Mesenchymal stem cell (in vitro differentiated cells and primary cell): ENCODE measurements at regions not wholly inside any gene's neighbourhood (a gene's known extent, or its start where the extent isn't known, plus 50 kb on each side); places are given as distances from the start of the nearest gene placed in this dataset.

Source experiments
- DNase-seq: peaks from one replicate; pipeline ENCODE4 v3.0.0-alpha.2; 2013
- H2AFZ ChIP-seq: one replicate; pipeline ENCODE4 v1.6.1; 2013; ENCODE audit warnings: low read depth, mild to moderate bottlenecking, control low read depth, inconsistent platforms, low read length, moderate library complexity
- H2AK5ac ChIP-seq: 2 replicates; pipeline ENCODE4 v1.6.1; 2013; ENCODE audit warnings: low read length, moderate library complexity, mild to moderate bottlenecking, inconsistent platforms; ENCODE audit not compliant: severe bottlenecking
- H2BK120ac ChIP-seq: one replicate; pipeline ENCODE4 v1.6.1; 2013; ENCODE audit warnings: low read depth, mild to moderate bottlenecking, inconsistent platforms, low read length, moderate library complexity
- H2BK12ac ChIP-seq, 2 experiments: one replicate each; pipeline ENCODE4 v1.6.1; 2013; ENCODE audit warnings: inconsistent platforms in 2 of 2, low read length in 2 of 2, mild to moderate bottlenecking in 2 of 2, moderate library complexity in 2 of 2, control low read depth in 1 of 2
- H2BK15ac ChIP-seq: one replicate; pipeline ENCODE4 v1.6.1; 2013; ENCODE audit warnings: mild to moderate bottlenecking, low read depth, inconsistent platforms; ENCODE audit not compliant: poor library complexity, severe bottlenecking
- H2BK5ac ChIP-seq: 2 replicates; pipeline ENCODE4 v1.6.1; 2013; ENCODE audit warnings: low read depth, mild to moderate bottlenecking, low read length, control low read depth, inconsistent platforms; ENCODE audit not compliant: poor library complexity, severe bottlenecking
- H3K14ac ChIP-seq, 2 experiments: one replicate each; pipeline ENCODE4 v1.6.1; 2013; ENCODE audit warnings: inconsistent platforms in 2 of 2, low read length in 2 of 2, control low read depth in 1 of 2, mild to moderate bottlenecking in 1 of 2, moderate library complexity in 1 of 2
- H3K18ac ChIP-seq, 2 experiments: one replicate each; pipeline ENCODE4 v1.6.1; 2013; ENCODE audit warnings: inconsistent platforms in 2 of 2, low read length in 2 of 2, control low read depth in 1 of 2, low read depth in 1 of 2, mild to moderate bottlenecking in 1 of 2
- H3K23ac ChIP-seq, 2 experiments: one replicate each; pipeline ENCODE4 v1.6.1; 2013; ENCODE audit warnings: inconsistent platforms in 2 of 2, low read length in 2 of 2, mild to moderate bottlenecking in 2 of 2, moderate library complexity in 2 of 2, control low read depth in 1 of 2
- H3K27ac ChIP-seq: 2 replicates; pipeline ENCODE4 v1.5.1; 2013; ENCODE audit warnings: mild to moderate bottlenecking, moderate library complexity, low read length, control low read depth, inconsistent platforms; ENCODE audit not compliant: poor library complexity, severe bottlenecking
- H3K27me3 ChIP-seq, 2 experiments: 2 replicates each; pipeline versions ENCODE4 v1.6.1 to v1.7.0; 2013; ENCODE audit warnings: low read length in 2 of 2, mild to moderate bottlenecking in 2 of 2, moderate library complexity in 2 of 2, control low read depth in 1 of 2, inconsistent platforms in 1 of 2; ENCODE audit not compliant: control insufficient read depth in 1 of 2, insufficient read depth in 1 of 2
- H3K36me3 ChIP-seq, 2 experiments: 2 replicates each; pipeline versions ENCODE4 v1.6.1 to v1.7.0; 2013; ENCODE audit warnings: low read length in 2 of 2, control low read depth in 1 of 2, inconsistent platforms in 1 of 2, low read depth in 1 of 2, mild to moderate bottlenecking in 1 of 2; ENCODE audit not compliant: insufficient read depth in 2 of 2, control insufficient read depth in 1 of 2
- H3K4ac ChIP-seq, 2 experiments: one replicate each; pipeline ENCODE4 v1.6.1; 2013; ENCODE audit warnings: inconsistent platforms in 2 of 2, low read length in 2 of 2, mild to moderate bottlenecking in 2 of 2, moderate library complexity in 2 of 2, control low read depth in 1 of 2, low read depth in 1 of 2
- H3K4me1 ChIP-seq: 2 replicates; pipeline ENCODE4 v1.6.1; 2013; ENCODE audit warnings: low read depth, low read length, control low read depth; ENCODE audit not compliant: control insufficient read depth, insufficient read depth
- H3K4me2 ChIP-seq: 2 replicates; pipeline ENCODE4 v1.6.1; 2013; ENCODE audit warnings: low read length, mild to moderate bottlenecking, inconsistent platforms; ENCODE audit not compliant: poor library complexity, severe bottlenecking
- H3K4me3 ChIP-seq, 2 experiments: 2 replicates each; pipeline versions ENCODE4 v1.5.1 to v1.7.0; 2013; ENCODE audit warnings: low read length in 2 of 2, mild to moderate bottlenecking in 2 of 2, control low read depth in 1 of 2, low read depth in 1 of 2; ENCODE audit not compliant: insufficient read depth in 1 of 2
- H3K79me1 ChIP-seq: replicated peaks from 2 replicates; pipeline ENCODE4 v1.6.1; 2013; ENCODE audit warnings: mild to moderate bottlenecking, control low read depth, low read length, inconsistent platforms; ENCODE audit not compliant: poor library complexity, severe bottlenecking
- H3K9ac ChIP-seq: 2 replicates; pipeline ENCODE4 v1.7.0; 2013; ENCODE audit warnings: mild to moderate bottlenecking, low read length, moderate library complexity
- H3K9me3 ChIP-seq: 2 replicates; pipeline ENCODE4 v1.7.0; 2013; ENCODE audit warnings: mild to moderate bottlenecking, low read length; ENCODE audit not compliant: control insufficient read depth
- H4K8ac ChIP-seq: one replicate; pipeline ENCODE4 v1.6.1; 2013; ENCODE audit warnings: inconsistent platforms, mild to moderate bottlenecking, low read length, moderate library complexity
- H4K91ac ChIP-seq: one replicate; pipeline ENCODE4 v1.6.1; 2013; ENCODE audit warnings: mild to moderate bottlenecking, low read length, inconsistent platforms
- WGBS: methylation state at CpG from one replicate; pipeline ENCODE4 v1.1.7; 2013; ENCODE audit warnings: mixed read lengths; 5-methylcytosine and 5-hydroxymethylcytosine counted together

- Histone ChIP-seq H3K4me2 (no peak overlapping the region), H2BK5ac (no peak overlapping the region), H3K79me1 (peaks cover 6% of the 10 kb centered on the region), H3K14ac (no peak overlapping the region), H2BK15ac (no peak overlapping the region), H3K4me1 (no peaks in the 10 kb centered on the region), H2BK12ac (no peak overlapping the region), H2AFZ (no peak overlapping the region), H3K9ac (no peak overlapping the region), H3K23ac (no peak overlapping the region), H2AK5ac (no peak overlapping the region), H4K8ac (no peak overlapping the region), H3K27ac (no peak overlapping the region), H3K18ac (no peak overlapping the region), H3K36me3 (no peaks in the 10 kb centered on the region), H3K4ac (no peak overlapping the region), H3K9me3 (no peaks in the 10 kb centered on the region), H3K4me3 (no peak overlapping the region), H3K27me3 (no peaks in the 10 kb centered on the region), H4K91ac (no peak overlapping the region), H2BK120ac (no peak overlapping the region)
- DNase-seq, result no peak
- 89% methylated on average over 1 of the region's 2 CpGs for whole genome bisulfite sequencing
These were observed 131.3 kb downstream of the ALOX5 start for GRCh38 chr10:45505311-45505710.

GRCh38 chr10:45502458-45502857 lies 128.4 kb downstream of the ALOX5 start:
- Histone ChIP-seq H3K9me3 (no peaks in the 10 kb centered on the region), H3K36me3 (no peaks in the 10 kb centered on the region), H4K8ac (no peak overlapping the region), H2BK12ac (no peak overlapping the region), H3K27ac (no peak overlapping the region), H3K14ac (no peak overlapping the region), H2BK5ac (no peak overlapping the region), H3K79me1 (peaks cover 6% of the 10 kb centered on the region), H4K91ac (no peak overlapping the region), H2AFZ (no peak overlapping the region), H3K18ac (no peak overlapping the region), H3K27me3 (no peaks in the 10 kb centered on the region), H2BK15ac (no peak overlapping the region), H3K4me1 (no peaks in the 10 kb centered on the region), H3K9ac (no peak overlapping the region), H3K4ac (no peak overlapping the region), H3K4me2 (no peak overlapping the region), H3K4me3 (no peak overlapping the region), H2AK5ac (no peak overlapping the region), H2BK120ac (no peak overlapping the region), H3K23ac (no peak overlapping the region)
- no peak for DNase-seq

GRCh38 chr10:45501791-45502190 lies 127.8 kb downstream of the ALOX5 start:
- no peaks in the 10 kb centered on the region for H3K27me3 ChIP-seq
- H3K4ac ChIP-seq, result no peak overlapping the region
- H3K4me1 ChIP-seq, result no peaks in the 10 kb centered on the region
- no peaks in the 10 kb centered on the region for H3K36me3 ChIP-seq
- no peak overlapping the region for H3K9ac ChIP-seq
- H2BK15ac ChIP-seq, result no peak overlapping the region
- H4K91ac ChIP-seq, result no peak overlapping the region
- no peak overlapping the region for H3K23ac ChIP-seq
- H2AFZ ChIP-seq, result no peak overlapping the region
- H3K27ac ChIP-seq, result no peak overlapping the region
- no peak overlapping the region for H3K4me3 ChIP-seq
- no peak overlapping the region for H2BK120ac ChIP-seq
- H2BK5ac ChIP-seq, result no peak overlapping the region
- H3K18ac ChIP-seq, result no peak overlapping the region
- H4K8ac ChIP-seq, result no peak overlapping the region
- H2AK5ac ChIP-seq, result no peak overlapping the region
- H3K14ac ChIP-seq, result no peak overlapping the region
- peaks cover 6% of the 10 kb centered on the region for H3K79me1 ChIP-seq
- peaks cover 3% of the 10 kb centered on the region for H3K9me3 ChIP-seq
- H3K4me2 ChIP-seq, result no peak overlapping the region
- DNase-seq, result no peak
- H2BK12ac ChIP-seq, result no peak overlapping the region

GRCh38 chr10:45500798-45501197 lies 126.8 kb downstream of the ALOX5 start:
- WGBS, result no CpG with 5 or more reads among the region's 1 CpG
- Histone ChIP-seq H3K4ac (no peak overlapping the region), H2AFZ (no peak overlapping the region), H2BK15ac (no peak overlapping the region), H3K4me1 (no peaks in the 10 kb centered on the region), H3K23ac (no peak overlapping the region), H4K91ac (no peak overlapping the region), H3K9ac (no peak overlapping the region), H3K27me3 (no peaks in the 10 kb centered on the region), H2AK5ac (no peak overlapping the region), H3K4me3 (no peak overlapping the region), H4K8ac (no peak overlapping the region), H3K14ac (no peak overlapping the region), H2BK12ac (no peak overlapping the region), H3K9me3 (peaks cover 11% of the 10 kb centered on the region), H2BK5ac (no peak overlapping the region), H2BK120ac (no peak overlapping the region), H3K18ac (no peak overlapping the region), H3K4me2 (no peak overlapping the region), H3K27ac (no peak overlapping the region), H3K36me3 (no peaks in the 10 kb centered on the region), H3K79me1 (peaks cover 4% of the 10 kb centered on the region)
- no peak for DNase-seq
